ENCODE measurements at regions not wholly inside any gene's neighbourhood (a gene's known extent, or its start where the extent isn't known, plus 50 kb on each side); places are given as distances from the start of the nearest gene placed in this dataset.

GRCh38 chr15:81478354-81478753 is 104.3 kb upstream of the TMC3 start:
- no peak for TF ChIP-seq CTCF (IDR thresholded peaks at IDR 0.05)
- TF ChIP-seq TCF7L2 (IDR thresholded peaks at IDR 0.05; ENCODE audit: low read depth, low read length), result no peak
